ENCODE measurements at regions not wholly inside any gene's neighbourhood (a gene's known extent, or its start where the extent isn't known, plus 50 kb on each side); places are given as distances from the start of the nearest gene placed in this dataset.
A peak's percentile ranks its signal among the peaks of the same experiment; 100 is the strongest.

DNA sequence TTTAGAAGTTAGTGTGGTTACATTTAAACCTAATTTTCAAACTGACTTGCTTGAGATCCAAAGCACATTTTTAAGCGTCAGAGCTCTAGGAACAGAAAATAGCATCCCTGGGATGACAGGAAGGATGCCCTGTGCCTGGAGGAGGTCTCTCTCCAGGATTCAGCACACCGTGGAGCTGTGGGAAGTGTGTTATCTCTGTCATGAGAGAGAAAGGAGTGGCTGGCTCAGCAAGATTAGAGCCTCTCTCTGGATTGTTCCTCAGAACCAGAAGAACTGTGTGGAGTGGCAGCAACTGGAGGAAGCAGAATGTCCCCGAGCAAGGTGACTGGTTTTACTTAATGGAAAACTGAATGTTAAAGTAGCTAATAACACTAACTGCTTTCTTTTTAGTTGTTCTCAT, 233.6 kb upstream of the TGFBR2 start:
- DNase-seq, result no peak

DNA sequence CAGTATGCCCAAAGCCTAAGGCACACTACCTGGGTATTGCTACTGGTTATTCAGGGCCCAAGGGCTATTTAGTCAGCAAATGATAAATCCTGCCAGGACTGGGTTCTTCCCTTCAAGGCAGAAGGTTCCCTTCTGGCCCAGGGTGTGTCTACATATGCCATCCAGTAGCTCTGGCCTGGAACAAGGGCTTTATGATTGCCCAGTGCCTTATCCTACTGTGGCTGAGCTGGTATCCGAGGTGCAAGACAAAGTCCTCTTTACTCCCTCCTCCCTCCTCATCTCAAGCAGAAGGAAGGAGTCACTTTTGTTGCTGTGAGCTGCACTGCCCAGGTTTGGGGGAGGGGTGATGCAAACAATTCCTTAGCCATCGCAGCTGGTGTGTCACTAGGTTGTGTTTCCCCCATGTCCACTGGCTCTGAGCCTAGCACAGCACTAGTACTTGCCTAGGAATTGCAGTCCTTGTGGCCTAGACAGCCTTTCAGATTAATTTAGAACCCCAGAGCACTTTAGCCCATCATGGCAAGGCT, 221.8 kb upstream of the TGFBR2 start:
- DNase-seq, result no peak

DNA sequence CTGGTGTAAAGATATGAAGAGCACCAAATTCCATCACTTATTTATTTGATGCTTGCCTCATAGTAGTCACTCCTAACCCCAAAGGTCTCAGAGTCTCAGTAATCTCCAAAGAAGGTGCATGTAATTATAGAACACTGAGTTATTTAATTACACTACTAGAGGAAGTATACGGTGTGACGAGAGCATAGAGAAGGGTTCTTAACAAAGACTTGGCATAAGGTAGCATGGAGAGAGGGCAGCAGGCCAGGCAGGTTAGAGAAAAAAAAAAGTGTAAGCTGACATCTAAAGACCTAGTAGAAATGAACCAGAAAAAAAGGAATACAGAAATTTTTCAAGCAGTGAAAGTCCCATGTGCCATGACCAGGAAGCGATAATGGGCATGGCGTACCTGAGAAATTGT, 213.3 kb upstream of the TGFBR2 start:
- no peak for DNase-seq

DNA sequence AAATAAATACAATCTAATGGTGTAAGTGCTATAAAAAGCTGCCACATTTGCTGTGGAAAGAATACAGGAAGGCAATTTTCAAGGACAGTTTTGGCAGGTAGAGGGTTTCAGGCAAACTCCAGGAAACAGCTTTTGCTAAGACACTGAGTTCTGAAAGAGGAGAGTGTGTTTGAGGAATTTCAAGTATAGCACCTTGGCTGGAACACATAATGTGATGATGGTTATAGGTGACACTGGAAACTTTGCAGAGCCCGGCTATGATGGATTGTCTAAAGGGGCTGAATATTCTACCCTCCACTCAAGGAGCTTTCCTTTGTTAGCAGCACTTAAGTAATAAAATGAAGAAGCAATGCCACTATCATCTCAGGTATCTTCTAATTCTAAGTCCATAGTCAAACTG, 209.4 kb upstream of the TGFBR2 start:
- DNase-seq, result no peak

DNA sequence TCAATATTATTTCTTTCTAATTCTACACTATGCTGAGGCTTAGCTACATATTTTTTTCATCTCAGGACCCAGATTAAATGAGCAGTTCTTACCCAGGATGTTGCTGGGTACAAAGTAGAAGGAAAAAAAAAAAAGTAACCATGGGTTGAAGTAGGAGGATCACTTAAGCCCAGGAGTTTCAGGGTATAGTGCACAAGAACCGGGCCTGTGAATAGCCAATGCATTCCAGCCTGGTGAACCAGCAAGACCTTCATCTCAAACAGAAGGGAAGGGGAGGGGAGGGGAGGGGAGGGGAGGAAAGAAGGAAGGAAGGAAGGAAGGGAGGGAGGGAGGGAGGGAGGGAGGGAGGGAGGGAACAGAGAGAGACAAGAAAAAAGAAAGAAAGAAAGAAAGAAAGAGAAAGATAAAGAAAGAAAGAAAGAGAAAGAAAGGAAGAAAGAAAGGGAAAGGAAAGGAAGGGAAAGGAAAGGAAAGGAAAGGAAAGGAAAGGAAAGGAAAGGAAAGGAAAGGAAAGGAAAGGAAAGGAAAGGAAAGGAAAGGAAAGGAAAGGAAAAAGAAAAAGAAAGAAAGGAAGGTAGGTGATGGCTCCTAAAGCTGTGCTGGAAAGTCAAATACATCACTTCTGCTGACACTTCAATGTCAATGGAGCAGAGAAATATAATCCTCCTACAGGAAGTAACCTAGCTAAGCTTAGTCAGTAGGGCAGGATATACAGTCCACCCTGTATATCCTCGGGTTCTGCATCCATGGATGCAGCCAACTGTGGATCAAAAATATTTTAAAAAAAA, 206.8 kb upstream of the TGFBR2 start:
- DNase-seq, result no peak

DNA sequence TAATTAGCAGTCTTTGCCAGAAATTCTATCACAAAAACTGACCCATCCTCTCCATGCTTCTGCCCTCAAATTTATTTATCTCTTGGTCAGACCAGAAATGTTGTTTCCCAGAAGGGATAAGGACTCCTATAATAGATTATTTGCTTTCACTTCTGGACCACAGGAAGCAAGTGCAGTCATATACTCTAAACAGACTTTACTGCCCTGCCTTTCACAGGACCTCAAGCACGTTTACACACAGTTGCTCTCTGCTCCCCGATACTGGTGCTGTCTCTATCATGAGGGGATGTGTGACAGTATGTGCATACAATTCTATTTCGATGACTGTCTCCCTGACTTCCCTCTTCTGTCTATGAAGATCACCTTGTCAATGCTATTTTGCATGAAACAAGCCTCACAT, 205.5 kb upstream of the TGFBR2 start:
- DNase-seq, result no peak

DNA sequence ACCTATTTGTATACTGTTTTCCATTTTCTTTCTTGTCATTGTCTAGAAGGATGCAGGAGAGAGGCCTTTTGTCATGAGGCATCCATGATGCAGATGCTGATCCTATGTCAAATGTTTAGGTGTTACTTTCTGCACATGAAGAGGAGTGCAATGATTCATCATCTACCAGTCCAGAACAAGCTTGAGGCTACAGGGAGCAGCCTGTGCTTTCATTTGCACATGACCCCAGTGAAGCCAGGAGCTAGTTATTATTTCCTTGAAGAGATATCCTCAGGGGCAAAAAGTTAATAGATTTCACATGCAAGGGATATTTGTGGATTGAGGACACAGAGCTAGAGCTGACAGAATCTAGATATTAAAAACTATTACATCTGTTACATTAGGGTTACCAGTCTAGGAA, 204.4 kb upstream of the TGFBR2 start:
- no peak for DNase-seq

DNA sequence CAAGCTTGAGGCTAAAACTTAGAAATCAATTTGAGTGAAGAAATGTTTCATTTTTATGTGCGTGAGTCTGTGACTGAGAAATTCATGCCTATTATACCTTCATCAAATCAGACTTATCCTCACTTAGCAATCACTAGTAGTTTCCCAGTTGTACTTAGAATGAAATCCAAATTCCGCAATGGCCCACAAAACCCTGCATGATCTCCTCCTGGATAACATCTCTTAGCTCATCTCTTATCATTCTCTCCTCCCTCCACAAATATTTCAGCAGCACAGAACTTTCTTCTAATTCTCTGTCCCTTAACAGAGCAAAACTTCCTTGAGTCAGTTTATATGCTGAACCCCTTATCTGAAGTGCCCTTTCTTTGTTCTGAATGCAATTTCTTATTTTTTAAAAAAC, 198.8 kb upstream of the TGFBR2 start:
- DNase-seq, result no peak

DNA sequence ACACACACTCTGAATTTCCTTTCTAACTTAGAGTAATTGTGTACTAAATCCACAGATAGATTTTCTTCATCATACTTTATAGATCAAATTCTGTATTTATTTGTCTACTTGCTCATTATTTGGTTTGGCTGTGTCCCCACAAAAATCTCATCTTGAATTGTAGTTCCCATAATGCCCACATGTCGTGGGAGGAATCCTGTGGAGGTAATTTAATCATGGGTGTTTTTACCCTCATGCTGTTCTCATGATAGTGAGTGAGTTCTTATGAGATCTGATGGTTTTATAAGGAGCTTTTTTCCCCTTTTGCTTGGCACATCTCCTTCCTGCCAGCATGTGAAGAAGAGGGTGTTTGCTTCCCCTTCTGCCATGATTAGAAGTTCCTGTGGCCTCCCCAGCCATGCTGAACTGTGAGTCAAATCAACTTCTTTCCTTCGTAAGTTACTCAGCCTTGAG, 198.3 kb upstream of the TGFBR2 start:
- DNase-seq, result no peak

DNA sequence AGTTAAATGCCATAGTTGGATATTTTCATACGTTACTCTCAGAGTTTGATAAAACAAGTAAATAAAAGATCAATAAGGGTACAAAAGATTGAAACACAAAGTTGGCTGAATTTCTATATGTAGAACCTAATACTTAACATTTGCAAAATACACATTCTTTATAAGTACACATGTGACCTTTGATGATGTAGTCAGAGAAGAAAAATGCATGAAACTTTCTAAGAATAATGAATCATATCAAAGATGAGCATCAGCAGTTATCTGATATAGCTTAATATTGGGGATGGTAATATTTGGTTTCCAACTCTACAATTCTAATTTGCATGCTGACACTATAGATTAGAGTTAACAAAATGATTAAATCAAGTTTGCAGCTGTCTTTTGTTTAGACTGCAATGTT, 188.0 kb upstream of the TGFBR2 start:
- DNase-seq, result peak in 2 of 3 donors; percentile 31 to 33

DNA sequence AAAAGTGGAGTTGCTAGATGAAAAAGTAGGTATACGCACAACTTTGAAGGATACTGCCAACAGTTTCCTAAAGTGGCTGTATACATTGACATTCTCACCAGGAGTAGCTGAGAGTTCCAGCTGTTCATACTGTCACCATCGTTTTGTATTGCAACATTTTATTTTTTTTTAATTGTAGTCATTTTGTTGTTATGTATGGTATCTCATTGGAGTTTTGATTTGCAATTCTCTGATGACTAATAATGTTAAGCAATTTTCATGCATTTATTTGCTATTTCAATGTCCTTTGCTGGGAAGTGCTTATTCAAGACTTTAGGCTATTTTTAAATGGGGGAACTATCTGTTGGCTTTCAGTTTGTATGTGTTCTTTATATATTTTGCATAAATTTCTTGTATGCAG, 185.1 kb upstream of the TGFBR2 start:
- peak; percentile 54 to 97 (median 93) for DNase-seq

DNA sequence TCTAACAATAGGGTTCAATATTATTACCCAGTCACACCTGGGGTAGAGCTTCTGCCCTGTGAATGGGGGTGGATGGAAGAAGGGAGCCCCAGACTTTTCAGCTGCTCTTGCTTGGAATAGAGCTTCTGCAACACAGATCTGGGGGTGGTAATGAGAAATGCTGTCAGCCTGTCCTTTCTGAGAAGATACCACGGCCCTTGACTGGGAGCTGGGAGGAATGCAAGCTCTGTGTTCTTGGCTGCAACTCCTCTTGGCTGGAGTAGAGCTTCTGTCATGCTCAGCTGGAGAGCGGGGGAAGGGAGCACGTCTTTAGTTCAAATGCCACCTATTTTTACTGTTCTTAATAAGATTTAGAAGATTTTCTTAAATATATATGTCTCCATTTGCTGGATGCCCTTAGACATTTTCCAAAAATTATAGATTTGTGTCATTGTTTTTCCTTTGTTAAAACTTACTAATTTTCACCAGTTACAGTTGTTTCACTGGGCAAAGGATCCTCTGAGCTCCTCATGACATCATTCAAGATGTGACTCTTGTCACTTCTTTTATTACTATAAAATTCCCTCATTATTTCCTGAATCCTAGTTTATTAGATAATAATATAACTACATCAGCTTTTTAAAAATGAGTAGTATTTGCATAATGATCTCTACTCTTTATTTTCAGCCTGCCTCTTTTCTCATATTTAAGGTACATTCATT, 180.0 kb upstream of the TGFBR2 start:
- no peak for DNase-seq

DNA sequence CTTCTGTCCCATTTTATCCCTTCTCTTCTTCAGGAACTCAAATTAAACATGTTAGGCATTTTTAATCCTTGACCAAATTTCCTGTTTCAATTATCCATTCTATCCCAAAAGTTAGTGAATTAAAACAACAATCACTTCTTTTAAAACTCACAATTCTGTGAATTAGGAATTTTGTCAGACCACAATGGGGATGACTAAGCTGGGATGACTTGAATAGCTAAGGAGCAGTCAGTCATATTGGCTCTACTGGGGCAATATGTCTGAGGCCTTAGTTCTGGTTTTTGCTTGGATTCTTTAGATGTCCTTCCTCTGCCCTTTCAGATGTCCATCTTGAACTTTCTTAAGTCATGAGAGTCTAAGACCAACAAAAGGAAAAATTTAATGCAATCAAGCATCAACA, 178.2 kb upstream of the TGFBR2 start:
- peak in 2 of 3 donors; percentile 27 to 44 for DNase-seq

DNA sequence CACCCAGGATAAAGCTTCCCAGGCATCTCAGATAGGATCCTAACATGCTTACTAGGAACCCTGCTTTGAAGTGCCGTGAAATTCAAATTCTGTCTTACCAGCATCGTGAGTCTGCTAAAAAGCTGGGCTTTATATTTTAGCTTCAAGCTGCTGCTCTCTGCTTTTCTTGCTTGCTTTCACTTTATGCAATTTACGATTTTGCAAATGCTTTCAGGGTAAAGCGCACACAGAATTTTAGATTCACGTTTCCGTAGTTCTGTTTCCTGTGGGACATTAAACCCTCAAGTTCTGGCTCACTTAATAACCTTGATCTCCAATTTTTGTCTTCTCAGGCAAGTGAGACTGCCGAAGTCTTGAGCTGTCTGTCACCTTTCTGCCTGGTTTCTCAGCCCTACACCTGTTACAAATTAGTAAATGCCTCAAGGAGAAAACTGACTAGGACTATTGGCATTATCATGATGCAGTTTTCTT, 170.5 kb upstream of the TGFBR2 start:
- DNase-seq, result no peak

DNA sequence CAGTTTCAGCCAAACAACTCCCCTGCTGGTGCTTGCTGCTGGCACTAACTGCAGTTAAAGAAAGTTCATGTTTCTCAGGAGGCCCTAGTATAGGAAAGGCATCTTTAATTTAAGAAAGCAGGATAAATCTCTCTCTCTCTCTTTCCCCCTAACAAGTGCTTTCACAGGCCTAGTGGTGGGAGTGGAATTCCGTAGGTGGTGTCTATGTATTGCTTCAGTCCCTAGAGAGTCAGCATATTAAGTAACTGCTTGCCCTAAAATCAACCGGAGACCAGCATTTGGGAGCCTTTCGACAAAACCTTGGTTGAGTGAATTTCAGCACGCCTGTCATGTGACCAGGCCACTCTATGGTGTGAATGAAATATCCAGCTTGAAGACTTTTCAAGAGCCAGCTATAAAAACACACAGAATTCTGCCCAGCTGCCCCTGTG, 169.2 kb upstream of the TGFBR2 start:
- DNase-seq, result peak; percentile 60 to 71 (median 66)

DNA sequence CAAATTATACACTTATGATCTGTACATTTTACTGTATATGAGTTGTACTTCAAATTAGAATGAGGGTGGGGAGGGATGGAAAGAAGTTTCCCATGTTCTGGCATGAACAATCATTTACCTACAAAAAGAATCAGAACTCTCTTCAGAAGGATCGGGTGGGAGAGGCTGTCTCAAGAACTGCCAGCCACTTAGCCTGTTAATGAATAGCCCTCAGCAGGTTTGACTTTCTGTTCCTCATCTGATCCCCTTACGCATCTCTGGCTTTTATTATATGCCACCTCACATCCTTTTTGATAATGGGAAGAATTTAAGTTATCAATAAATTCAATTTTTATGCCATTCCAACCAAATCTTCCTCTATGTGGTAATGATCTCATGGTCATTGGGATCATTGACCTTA, 168.3 kb upstream of the TGFBR2 start:
- peak in 2 of 3 donors; percentile 35 to 58 for DNase-seq

DNA sequence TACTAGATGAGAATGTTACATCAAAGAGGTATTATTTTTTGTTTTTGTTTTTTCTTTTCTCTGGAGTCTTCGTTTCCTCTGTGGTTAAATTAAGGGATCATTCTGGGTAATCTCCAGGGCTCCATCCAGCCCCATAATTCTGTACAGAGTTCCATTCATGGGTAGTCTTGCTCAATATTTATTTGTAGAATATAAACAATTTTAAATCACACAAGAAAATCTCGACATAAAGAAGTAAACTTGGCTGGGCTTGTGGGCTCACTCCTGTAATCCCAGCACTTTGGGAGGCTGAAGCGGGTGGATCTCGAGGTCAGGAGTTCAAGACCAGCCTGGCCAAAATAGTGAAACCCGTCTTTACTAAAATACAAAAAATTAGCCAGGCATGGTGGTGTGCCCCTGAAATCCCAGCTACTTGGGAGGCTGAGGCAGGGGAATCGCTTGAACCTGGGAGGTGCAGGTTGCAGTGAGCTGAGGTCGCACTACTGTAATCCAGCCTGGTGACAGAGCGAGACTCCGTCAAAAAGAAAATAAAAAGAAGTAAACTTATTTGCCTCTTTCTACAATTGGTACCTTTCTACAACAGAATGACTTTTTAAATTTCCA, 166.8 kb upstream of the TGFBR2 start:
- no peak for DNase-seq

DNA sequence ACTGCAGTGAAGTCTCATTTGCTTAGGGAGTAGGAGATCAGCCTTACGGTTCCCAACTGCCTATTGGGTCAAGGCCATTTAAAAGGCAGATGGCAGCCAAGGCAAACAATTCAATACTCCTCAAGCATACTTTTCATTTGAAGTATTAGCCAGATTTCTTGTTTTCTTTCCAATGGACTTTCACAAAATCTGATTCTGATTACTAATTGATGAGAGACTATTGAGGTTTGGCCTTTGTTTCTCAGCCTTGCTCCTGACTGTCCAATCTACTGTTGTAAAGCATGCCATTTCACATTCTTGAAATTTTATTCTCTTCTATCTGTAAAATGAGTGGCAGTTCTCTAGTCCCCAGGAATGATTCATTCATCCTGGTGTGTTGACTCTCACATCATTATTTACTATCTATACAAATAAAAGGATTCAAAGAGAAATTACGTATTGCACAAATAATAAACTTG, 166.2 kb upstream of the TGFBR2 start:
- no peak for DNase-seq

DNA sequence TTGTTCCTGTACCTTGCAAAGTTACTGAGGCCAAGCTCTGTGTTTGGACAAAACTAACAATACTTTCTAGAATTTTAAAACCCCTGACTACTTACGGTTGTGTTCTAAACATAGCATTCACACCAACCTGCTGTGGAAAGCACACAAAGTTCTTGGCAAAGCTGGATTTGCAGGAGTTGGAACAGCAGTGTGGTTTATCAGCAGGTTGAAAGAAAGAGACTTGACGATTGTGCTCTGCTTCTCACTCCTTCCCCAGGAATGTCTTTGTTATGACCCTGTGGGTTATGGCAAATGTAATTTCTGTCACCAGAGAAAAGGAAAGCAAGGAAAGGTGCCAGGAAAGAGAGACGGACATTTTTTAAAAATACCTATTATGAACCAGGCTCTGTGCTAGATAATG, 165.5 kb upstream of the TGFBR2 start:
- no peak for DNase-seq

DNA sequence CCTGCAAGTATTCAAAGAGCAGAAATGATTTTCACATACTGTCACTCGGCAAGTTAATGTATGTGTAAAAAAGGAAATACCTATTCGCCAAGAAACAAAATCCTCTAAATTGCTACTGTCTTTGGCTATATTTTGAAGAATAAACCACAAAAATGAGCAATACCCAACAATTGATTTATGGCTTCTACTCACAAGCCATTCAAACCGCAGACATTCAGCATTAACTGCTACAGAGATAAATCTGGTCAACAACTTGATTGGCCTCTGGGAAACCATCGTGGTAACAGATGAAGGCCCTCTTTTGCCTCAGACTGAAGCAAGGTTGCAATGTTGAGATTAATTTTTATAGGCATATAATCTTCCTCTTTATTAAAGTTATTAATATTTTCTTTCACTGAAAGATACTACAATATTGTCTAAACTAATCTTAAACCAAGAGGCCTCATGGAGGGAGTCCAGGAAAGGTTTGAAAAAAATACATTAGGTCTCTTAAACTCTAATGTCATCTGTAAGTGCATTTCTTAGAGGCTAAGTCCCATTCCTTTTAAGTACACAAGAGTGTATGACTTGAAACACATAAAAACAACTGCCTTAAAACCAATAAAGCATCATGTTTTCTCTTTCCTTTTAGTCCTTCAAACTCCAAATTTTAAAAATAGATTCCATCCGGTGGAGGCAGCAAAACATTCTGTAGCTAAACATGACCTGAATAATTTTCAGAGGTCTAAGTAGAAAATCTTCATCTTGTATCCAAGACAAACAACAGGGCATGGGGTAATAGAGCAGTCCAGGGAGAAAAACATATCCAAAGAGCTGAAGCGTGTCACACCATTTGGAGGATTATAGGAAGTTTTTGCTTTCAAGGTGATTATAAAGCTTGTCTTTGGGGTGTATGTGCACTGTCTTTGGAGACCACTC, 162.4 kb upstream of the TGFBR2 start:
- DNase-seq, result no peak

DNA sequence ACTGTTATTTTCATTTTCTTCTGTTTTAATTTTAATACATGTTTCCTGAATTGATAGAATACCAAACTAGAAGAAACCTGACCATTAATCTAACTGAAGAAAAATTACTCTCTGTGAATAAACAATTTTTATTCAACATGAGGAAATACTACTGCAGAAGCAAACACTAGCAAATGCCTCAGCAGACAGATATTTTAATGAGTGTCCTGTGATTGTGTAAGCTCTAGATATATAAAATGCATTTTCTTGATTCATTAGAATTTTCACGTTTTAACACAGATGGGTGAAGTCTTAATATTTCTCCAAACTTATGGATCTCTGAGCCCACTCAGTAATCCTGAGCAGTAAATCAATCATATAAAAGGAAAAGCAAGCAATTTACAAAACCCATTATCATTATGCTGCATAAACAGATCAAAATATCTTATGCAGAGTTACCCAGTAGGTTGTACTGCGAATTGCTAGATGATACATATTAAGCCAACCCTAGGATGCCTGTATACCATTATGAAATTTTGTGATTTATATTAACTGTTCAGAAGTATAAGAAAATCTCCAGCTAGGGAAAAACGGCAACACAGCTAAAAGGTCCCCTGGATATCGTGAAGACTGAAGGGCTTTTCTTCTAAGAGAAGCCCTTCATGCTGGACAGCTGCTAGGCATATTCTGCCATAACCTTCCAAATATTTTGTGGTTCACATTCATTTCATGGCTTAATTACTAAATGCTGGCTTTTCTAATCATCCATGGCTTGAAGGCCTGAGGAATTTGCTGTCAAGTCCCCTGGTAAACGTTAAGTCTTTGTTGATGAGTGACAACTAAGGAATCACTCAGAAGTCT, 157.7 kb upstream of the TGFBR2 start:
- no peak for DNase-seq

DNA sequence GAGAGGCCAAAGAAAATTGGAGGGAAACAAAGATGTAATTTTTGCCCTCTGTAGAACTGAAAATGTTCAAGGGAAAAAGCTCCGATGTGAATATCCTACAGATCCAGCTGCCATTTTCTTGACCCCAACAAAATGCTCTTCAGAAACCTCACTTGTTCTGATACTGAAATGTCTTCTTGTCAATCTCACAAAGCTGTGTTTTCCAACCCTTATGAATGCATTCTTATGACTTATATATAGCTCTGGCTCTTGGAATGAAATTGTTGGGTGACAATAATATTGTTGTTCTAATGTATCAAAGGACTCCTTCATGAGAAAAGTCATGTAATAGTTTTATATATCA, 157.1 kb upstream of the TGFBR2 start:
- no peak for DNase-seq
